ENCODE measurements at regions not wholly inside any gene's neighbourhood (a gene's known extent, or its start where the extent isn't known, plus 50 kb on each side); places are given as distances from the start of the nearest gene placed in this dataset.

GRCh38 chr2:146931109-146931508 is 913.7 kb upstream of the ACVR2A start:
- DNase-seq: no peak

- DNase-seq: no peak
Measured at GRCh38 chr2:146927080-146927711, 917.6 kb upstream of the ACVR2A start.

- no peak for DNase-seq
Measured at GRCh38 chr2:146918280-146918679, 926.5 kb upstream of the ACVR2A start.

- DNase-seq: no peak
Measured at GRCh38 chr2:146917431-146918042, 927.3 kb upstream of the ACVR2A start.

GRCh38 chr2:146916914-146917313 is 927.9 kb upstream of the ACVR2A start:
- no peak for DNase-seq

- DNase-seq: no peak
Measured at GRCh38 chr2:146913476-146913875, 931.4 kb upstream of the ACVR2A start.

- DNase-seq: no peak
Measured at GRCh38 chr2:146912536-146912935, 932.3 kb upstream of the ACVR2A start.

GRCh38 chr2:146908776-146909175 is 936.1 kb upstream of the ACVR2A start:
- no peak for DNase-seq

GRCh38 chr2:146898083-146898482 is 946.7 kb upstream of the ACVR2A start:
- DNase-seq: no peak

- no peak for DNase-seq
Measured at GRCh38 chr2:146894514-146894913, 950.3 kb upstream of the ACVR2A start.

- DNase-seq: no peak
Measured at GRCh38 chr2:146893500-146894041, 951.3 kb upstream of the ACVR2A start.

GRCh38 chr2:146890491-146890890 is 954.3 kb upstream of the ACVR2A start:
- DNase-seq: no peak

GRCh38 chr2:146879882-146880281 is 964.9 kb upstream of the ACVR2A start:
- DNase-seq: no peak

GRCh38 chr2:146874260-146874658 is 970.6 kb upstream of the ACVR2A start:
- no peak for DNase-seq

- DNase-seq: no peak
Measured at GRCh38 chr2:146873646-146874259, 971.1 kb upstream of the ACVR2A start.

- no peak for DNase-seq
Measured at GRCh38 chr2:146873056-146873455, 971.8 kb upstream of the ACVR2A start.

GRCh38 chr2:146870691-146871090 is 974.1 kb upstream of the ACVR2A start:
- DNase-seq: no peak

GRCh38 chr2:146869328-146869727 is 975.5 kb upstream of the ACVR2A start:
- DNase-seq: no peak

GRCh38 chr2:146868051-146868450 is 976.8 kb upstream of the ACVR2A start:
- no peak for DNase-seq

- DNase-seq: no peak
Measured at GRCh38 chr2:146867477-146867986, 977.3 kb upstream of the ACVR2A start.

GRCh38 chr2:146853741-146854444 is 990.9 kb upstream of the ACVR2A start:
- no peak for DNase-seq

- DNase-seq: no peak
Measured at GRCh38 chr2:146852661-146853060, 992.2 kb upstream of the ACVR2A start.

GRCh38 chr2:146850746-146851145 is 994.1 kb upstream of the ACVR2A start:
- no peak for DNase-seq
